ENCODE measurements at regions not wholly inside any gene's neighbourhood (a gene's known extent, or its start where the extent isn't known, plus 50 kb on each side); places are given as distances from the start of the nearest gene placed in this dataset.

DNA sequence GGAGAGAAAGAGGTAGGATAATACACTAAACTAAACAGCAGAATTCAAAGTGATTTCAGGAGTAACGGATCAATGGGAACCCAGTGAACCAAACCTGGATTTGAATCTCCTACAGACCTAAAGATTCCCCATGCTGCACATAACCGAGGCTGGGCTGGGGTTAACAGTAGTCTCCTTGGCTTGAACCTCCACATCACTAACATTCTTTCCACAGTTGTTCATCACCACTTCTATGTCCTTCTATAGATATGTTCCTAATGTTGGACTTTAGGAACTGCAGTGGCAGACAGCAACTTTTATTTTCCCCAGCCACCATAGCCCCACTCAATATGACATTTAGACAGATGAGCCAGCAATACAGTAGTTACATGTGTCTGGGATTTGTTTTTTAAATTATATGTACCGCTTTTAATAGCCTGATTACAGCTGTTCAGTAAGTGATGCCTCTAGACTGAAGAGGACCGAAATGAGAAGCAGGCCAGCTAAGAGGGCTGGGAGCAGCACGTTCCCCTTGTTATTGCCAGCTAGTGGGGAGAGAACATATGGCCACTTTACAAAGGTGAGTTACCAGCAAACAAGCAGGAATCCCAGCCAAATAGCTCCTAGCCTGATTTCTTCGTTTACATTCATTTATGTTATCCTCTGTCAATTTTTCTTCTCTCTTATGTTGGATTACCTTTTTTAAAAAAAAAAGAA is 472.6 kb upstream of the CDIN1 start:
- TF ChIP-seq, protein P1, sequence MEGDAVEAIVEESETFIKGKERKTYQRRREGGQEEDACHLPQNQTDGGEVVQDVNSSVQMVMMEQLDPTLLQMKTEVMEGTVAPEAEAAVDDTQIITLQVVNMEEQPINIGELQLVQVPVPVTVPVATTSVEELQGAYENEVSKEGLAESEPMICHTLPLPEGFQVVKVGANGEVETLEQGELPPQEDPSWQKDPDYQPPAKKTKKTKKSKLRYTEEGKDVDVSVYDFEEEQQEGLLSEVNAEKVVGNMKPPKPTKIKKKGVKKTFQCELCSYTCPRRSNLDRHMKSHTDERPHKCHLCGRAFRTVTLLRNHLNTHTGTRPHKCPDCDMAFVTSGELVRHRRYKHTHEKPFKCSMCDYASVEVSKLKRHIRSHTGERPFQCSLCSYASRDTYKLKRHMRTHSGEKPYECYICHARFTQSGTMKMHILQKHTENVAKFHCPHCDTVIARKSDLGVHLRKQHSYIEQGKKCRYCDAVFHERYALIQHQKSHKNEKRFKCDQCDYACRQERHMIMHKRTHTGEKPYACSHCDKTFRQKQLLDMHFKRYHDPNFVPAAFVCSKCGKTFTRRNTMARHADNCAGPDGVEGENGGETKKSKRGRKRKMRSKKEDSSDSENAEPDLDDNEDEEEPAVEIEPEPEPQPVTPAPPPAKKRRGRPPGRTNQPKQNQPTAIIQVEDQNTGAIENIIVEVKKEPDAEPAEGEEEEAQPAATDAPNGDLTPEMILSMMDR (conservative IDR thresholded peaks at IDR 0.05; ENCODE audit: low read depth, low read length): no peak
- peak; percentile 22 for DNase-seq (ENCODE audit: low read depth)
- no peak overlapping the region for H3K4me3 ChIP-seq (ENCODE audit: low read depth, low read length)

DNA sequence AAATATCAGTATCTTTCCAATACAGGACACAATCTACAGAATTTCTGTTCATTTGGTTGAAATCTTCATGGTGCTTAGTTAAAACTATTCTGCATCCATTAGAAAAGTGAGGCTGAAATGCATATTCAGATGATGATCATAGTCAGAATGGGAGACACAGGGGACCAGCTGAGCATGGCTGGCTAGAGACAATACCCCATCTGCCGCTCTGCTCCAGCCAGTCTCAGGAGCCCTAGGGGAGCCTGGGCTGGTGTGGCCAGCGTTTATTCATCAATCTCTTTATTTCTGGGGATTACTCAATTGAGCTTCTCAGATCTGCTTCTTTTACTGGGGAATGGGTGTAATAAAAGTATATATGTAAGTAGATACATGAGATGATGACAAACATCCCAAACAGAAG is 470.9 kb upstream of the CDIN1 start:
- DNase-seq (ENCODE audit: low read depth): no peak
- H3K4me3 ChIP-seq (ENCODE audit: low read depth, low read length): no peak overlapping the region
- TF ChIP-seq, protein P1 (conservative IDR thresholded peaks at IDR 0.05; ENCODE audit: low read depth, low read length): no peak

DNA sequence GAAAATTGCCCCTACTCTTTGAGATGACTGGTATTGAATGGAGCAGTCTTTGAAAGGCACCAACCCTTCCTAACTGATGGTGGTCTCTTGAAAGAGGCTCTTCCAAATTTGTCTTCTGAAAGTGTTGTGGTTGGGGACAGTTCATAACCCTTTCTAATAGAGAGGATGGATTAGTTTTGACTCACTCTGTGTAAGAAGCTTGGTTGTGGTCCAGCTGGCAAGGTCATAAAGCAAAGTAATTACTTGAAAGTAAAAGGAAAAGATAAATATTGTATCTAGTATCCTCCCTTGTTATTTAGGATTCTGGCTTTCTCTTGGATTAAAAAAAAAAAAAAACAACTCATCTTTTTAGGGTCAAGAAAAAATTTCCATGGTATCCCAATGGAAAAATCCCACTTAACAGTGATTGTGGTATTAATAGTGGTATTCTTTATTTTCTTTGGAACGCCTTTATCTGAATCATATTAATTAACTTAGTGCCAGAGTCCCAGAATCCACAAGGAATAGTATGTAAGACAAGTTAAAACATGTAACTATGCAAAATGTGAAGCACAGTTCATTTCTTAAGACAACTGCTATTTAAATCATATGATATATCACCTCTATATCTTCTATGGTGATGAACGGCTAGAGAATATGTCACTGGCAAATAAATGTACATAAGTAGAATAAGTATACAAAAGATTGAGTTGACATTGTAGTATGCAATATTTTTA is 469.3 kb upstream of the CDIN1 start:
- TF ChIP-seq, protein P1 (conservative IDR thresholded peaks at IDR 0.05; ENCODE audit: low read depth, low read length): no peak
- H3K4me3 ChIP-seq (ENCODE audit: low read depth, low read length): no peak overlapping the region
- no peak for DNase-seq (ENCODE audit: low read depth)

DNA sequence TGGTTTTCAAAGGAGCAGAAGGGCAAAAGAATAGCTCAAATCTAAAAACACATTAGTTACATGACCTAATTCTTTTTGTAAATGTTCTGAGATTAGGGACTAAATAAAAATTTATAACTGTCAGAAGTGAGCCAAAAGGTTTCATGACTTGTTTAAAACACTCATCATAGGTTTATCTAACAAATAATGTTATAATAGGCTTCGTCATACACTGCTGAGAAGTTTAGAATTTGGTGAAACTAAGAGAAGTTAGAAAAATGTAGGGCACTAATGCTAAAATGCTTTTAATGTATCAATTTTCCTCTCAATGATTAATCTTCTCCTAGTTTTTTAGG is 468.8 kb upstream of the CDIN1 start:
- no peak for DNase-seq (ENCODE audit: low read depth)
- H3K4me3 ChIP-seq (ENCODE audit: low read depth, low read length): no peak overlapping the region
- TF ChIP-seq, protein P1 (conservative IDR thresholded peaks at IDR 0.05; ENCODE audit: low read depth, low read length): no peak

DNA sequence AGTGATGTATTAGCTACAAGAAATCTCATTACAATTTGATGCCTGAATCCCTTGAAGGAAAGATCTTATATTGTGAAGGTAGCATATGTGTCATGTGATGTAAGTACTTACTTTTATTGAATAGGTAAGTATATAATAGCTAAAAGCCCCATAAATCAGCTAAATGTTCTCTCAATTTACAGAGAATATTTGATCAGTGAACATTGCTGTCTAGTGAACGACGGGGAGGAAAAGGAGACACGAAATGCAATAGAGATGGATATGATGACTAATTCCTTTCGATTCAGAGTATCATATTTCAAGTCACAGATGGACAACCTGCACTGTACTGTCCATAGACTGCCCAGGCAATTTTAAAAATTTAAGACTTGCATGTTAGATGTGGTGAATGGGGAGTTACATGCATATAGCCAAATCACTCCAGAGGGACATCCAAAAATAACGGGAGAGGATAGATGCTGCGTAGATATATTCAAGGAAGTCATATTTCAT is 462.1 kb upstream of the CDIN1 start:
- TF ChIP-seq, protein P1 (conservative IDR thresholded peaks at IDR 0.05; ENCODE audit: low read depth, low read length): no peak
- no peak for DNase-seq (ENCODE audit: low read depth)

DNA sequence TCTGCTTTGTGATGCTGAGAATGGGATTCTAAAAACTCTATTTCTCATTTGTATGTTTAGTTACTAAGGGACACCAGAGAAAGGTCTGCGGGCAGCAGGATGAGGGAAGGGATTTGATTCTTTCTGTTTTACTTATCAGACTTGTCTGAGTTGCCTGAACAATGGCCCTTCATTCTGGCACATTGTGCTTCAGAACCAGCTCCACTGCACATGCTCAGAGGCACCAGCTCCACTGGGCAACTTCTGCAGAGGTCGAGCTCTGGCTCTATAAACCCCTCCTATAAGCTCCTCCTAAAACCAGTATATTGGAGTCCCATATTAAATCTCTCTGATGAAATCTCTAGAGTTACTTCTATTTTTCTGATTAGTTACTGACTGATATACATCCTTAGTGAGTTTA is 453.2 kb upstream of the CDIN1 start:
- TF ChIP-seq, protein P1 (conservative IDR thresholded peaks at IDR 0.05; ENCODE audit: low read depth, low read length): no peak
- DNase-seq (ENCODE audit: low read depth): no peak
- no peak overlapping the region for H3K4me3 ChIP-seq (ENCODE audit: low read depth, low read length)

More for the DNA sequence above, 462.1 kb upstream of the CDIN1 start:
- no peak overlapping the region for H3K4me3 ChIP-seq (ENCODE audit: low read depth, low read length)

All from epithelial cell of proximal tubule (primary cell).